ENCODE measurements at regions not wholly inside any gene's neighbourhood (a gene's known extent, or its start where the extent isn't known, plus 50 kb on each side); places are given as distances from the start of the nearest gene placed in this dataset.
A peak's percentile ranks its signal among the peaks of the same experiment; 100 is the strongest.

DNA sequence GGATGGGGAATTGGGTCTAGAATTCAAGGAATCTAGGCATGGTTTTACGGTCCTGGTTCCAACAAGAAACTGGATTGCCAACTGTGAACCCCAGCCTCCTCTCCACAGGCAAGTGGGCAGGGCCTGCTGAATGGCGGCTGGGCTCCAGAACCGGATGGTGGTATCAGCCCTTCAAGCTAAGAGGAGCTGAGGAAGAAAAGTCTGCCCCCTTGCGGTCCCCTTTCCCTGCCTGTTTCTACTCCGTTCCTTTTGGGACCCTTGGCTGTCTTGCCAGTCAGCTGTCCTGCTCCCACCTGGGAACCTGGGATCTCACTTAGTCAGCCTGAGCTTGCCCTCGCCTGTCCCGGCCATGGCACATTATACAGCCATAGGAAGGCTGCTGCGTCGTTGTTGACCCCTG is 234.4 kb upstream of the DAPK1 start:
- H3K4me3 ChIP-seq (replicated peaks; ENCODE audit: low read depth, low read length): no peak overlapping the region
- DNase-seq (ENCODE audit: extremely low read depth, low read depth): no peak
- TF ChIP-seq, protein P1, sequence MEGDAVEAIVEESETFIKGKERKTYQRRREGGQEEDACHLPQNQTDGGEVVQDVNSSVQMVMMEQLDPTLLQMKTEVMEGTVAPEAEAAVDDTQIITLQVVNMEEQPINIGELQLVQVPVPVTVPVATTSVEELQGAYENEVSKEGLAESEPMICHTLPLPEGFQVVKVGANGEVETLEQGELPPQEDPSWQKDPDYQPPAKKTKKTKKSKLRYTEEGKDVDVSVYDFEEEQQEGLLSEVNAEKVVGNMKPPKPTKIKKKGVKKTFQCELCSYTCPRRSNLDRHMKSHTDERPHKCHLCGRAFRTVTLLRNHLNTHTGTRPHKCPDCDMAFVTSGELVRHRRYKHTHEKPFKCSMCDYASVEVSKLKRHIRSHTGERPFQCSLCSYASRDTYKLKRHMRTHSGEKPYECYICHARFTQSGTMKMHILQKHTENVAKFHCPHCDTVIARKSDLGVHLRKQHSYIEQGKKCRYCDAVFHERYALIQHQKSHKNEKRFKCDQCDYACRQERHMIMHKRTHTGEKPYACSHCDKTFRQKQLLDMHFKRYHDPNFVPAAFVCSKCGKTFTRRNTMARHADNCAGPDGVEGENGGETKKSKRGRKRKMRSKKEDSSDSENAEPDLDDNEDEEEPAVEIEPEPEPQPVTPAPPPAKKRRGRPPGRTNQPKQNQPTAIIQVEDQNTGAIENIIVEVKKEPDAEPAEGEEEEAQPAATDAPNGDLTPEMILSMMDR (IDR thresholded peaks at IDR 0.05; ENCODE audit: low read depth, low read length, missing control alignments): no peak

DNA sequence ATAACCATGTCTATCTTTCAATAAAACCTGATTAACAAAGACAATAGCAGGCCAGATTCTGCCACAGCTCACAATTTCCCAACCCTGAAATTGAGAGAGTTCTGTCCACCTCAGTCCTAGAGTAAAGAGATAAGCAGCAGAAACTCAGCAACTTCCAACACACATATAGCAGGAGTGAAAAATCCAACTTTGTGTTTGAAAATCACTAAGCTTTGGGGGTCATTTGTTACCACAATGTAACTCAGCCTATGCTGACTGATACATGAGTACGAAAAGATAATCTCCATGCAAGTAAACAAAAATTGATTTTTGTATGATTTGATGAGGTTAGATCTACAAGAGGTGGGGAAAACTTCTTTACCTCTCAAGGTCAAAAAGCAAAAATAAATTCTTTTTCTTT is 231.0 kb upstream of the DAPK1 start:
- no peak overlapping the region for H3K4me3 ChIP-seq (replicated peaks; ENCODE audit: low read depth, low read length)
- no peak for DNase-seq (ENCODE audit: extremely low read depth, low read depth)
- TF ChIP-seq, protein P1 (IDR thresholded peaks at IDR 0.05; ENCODE audit: low read depth, low read length, missing control alignments): no peak

GRCh38 chr9:87267251-87268070 is 230.2 kb upstream of the DAPK1 start:
- H3K4me3 ChIP-seq (replicated peaks; ENCODE audit: low read depth, low read length): no peak overlapping the region
- TF ChIP-seq, protein P1 (IDR thresholded peaks at IDR 0.05; ENCODE audit: low read depth, low read length, missing control alignments): no peak
- no peak for DNase-seq (ENCODE audit: extremely low read depth, low read depth)

DNA sequence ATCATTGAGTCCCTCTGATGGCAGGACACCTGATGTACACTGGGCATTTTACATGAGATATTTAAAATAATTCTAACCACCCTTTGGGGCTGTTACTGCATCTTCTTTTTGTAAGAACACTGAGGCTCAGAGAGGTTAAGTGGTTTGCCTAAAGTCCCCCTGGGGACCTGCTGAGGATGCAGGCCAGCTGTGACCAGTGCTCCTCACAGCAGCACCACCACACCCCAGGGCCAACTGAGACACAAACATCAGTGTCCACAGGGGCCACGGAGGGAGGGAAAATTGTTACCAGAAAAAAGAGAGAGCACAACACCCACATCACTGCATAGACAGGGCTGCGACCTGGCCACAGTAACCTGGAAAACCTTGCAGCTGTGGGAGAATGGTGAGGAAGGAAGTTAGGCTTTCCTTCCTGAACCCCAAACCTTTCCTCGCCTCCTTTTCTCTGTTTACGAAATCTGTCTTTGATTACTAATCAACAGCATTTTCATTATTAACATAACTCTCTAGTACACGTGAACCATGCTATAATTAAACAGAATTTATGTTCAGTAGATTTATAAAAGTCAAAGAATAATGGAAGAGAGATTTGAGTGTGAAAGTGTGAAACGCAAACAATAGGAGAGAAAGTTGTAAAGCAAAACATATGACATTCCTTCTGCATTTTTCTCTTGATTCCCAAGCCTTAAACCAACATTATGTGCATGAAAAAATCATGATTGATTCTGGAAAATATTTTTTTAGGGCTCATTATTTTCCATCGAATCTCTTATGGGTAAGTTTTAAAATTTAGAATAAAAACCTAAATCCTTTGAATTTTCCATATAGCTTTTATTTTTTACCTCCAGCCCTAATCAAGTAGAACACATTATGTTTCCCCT is 228.1 kb upstream of the DAPK1 start:
- TF ChIP-seq, protein P1 (IDR thresholded peaks at IDR 0.05; ENCODE audit: low read depth, low read length, missing control alignments): no peak
- DNase-seq (ENCODE audit: extremely low read depth, low read depth): no peak
- H3K4me3 ChIP-seq (replicated peaks; ENCODE audit: low read depth, low read length): no peak overlapping the region

DNA sequence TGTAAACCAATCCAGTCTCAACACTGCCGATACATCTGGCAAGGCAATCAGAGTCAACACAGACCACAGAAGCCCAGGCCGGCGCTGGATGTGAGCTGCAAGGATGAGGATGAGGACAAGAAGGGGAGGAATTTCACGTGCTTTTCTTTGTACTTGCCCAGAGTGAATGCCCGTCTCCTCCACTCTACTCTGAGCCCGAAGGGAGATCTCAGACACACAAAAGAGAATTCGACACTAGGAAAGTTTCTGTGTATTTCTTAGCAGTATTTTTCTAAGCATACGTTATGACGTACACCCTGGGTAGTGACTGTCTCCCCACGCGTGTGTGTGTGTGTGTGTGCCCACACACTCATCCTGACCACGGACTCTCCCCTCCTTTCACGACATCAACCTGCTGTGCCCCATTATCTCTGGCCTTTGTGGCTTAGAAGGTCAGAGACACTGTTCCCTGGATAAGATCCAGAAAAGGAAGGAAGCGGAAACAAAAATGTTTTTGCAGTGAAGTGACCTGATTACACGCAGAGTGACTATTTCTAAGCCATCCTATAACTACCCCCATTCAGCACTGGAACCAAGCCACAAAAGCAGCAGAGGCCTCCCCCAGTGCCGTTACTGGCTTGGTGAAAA is 227.3 kb upstream of the DAPK1 start:
- peak; percentile 64 for DNase-seq (ENCODE audit: extremely low read depth, low read depth)
- no peak overlapping the region for H3K4me3 ChIP-seq (replicated peaks; ENCODE audit: low read depth, low read length)
- TF ChIP-seq, protein P1 (IDR thresholded peaks at IDR 0.05; ENCODE audit: low read depth, low read length, missing control alignments): no peak

- TF ChIP-seq, protein P1 (IDR thresholded peaks at IDR 0.05; ENCODE audit: low read depth, low read length, missing control alignments): no peak
- DNase-seq (ENCODE audit: extremely low read depth, low read depth): no peak
- H3K4me3 ChIP-seq (replicated peaks; ENCODE audit: low read depth, low read length): no peak overlapping the region
Observed at GRCh38 chr9:87270848-87271234, 226.8 kb upstream of the DAPK1 start.

Measured in HFF-Myc (cell line).